ENCODE measurements at regions not wholly inside any gene's neighbourhood (a gene's known extent, or its start where the extent isn't known, plus 50 kb on each side); places are given as distances from the start of the nearest gene placed in this dataset.

- Histone ChIP-seq H3K27ac (no peak overlapping the region), H3K27me3 (no peaks in the 10 kb centered on the region), H3K36me3 (no peaks in the 10 kb centered on the region), H3K4me1 (no peaks in the 10 kb centered on the region), H3K4me3 (no peak overlapping the region), H3K9me3 (no peaks in the 10 kb centered on the region)
- no peak for TF ChIP-seq CTCF (IDR thresholded peaks at IDR 0.05)
- no peak for TF ChIP-seq POLR2A (IDR thresholded peaks at IDR 0.05)
- TF ChIP-seq POLR2AphosphoS5 (IDR thresholded peaks at IDR 0.05): no peak
- no peak for TF ChIP-seq EP300 (IDR thresholded peaks at IDR 0.05)
- 67 to 84% methylated on average over 1 to 3 of the region's 3 CpGs for WGBS, 2 donors (ENCODE audit: low coverage in 1 of 2)
- no peak for ATAC-seq
Measured at GRCh38 chr7:42378149-42378548, 141.1 kb upstream of the GLI3 start.

GRCh38 chr7:42373285-42373684 lies 136.3 kb upstream of the GLI3 start:
- 57% methylated on average over 1 of the region's 1 CpG; no CpG with 5 or more reads in 1 of the 2 donors for WGBS, 2 donors (ENCODE audit: low coverage in 1 of 2)
- no peak for TF ChIP-seq POLR2AphosphoS5 (IDR thresholded peaks at IDR 0.05)
- TF ChIP-seq POLR2A (IDR thresholded peaks at IDR 0.05): no peak
- TF ChIP-seq EP300 (IDR thresholded peaks at IDR 0.05): no peak
- no peak for TF ChIP-seq CTCF (IDR thresholded peaks at IDR 0.05)

DNA sequence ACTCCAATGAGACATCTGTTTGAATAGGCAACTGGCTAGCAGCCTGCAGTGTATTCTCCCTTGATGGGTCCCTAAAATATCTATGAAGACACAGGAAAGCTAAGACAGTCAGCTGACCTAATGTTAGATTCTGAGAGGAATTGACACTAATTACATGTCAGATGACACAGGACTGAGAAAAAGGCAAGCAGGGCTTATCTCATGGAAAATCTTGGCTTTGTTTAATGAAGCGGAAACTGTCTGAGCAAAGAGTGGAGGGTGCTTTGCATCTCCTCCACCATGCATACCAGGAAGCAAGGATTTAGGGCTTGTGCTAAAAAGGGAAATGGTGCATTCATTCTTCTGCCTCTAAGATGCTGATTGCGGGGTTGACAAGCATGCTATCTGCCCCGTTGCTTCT lies 135.5 kb upstream of the GLI3 start:
- TF ChIP-seq POLR2AphosphoS5 (IDR thresholded peaks at IDR 0.05) (no peak), CTCF (IDR thresholded peaks at IDR 0.05) (no peak), POLR2A (IDR thresholded peaks at IDR 0.05) (no peak), EP300 (IDR thresholded peaks at IDR 0.05) (no peak)
- H3K4me3 ChIP-seq: no peak overlapping the region
- WGBS, 2 donors (ENCODE audit: low coverage in 1 of 2): 74 to 84% methylated on average over 3 of the region's 3 CpGs

More at GRCh38 chr7:42373285-42373684, 136.3 kb upstream of the GLI3 start:
- no peak for ATAC-seq
- Histone ChIP-seq H3K36me3 (no peaks in the 10 kb centered on the region), H3K27me3 (no peaks in the 10 kb centered on the region), H3K4me1 (no peaks in the 10 kb centered on the region), H3K27ac (no peak overlapping the region), H3K4me3 (no peak overlapping the region), H3K9me3 (peaks cover 0 to under 1% (median 0%) of the 10 kb centered on the region in 3 donors)

GRCh38 chr7:42359946-42360345 lies 122.9 kb upstream of the GLI3 start:
- Histone ChIP-seq H3K4me1 (no peaks in the 10 kb centered on the region), H3K36me3 (no peaks in the 10 kb centered on the region), H3K27me3 (no peaks in the 10 kb centered on the region), H3K9me3 (peaks cover 0 to 10% (median 0%) of the 10 kb centered on the region in 3 donors), H3K27ac (no peak overlapping the region), H3K4me3 (no peak overlapping the region)
- ATAC-seq: no peak
- TF ChIP-seq EP300 (IDR thresholded peaks at IDR 0.05): no peak
- TF ChIP-seq CTCF (IDR thresholded peaks at IDR 0.05): no peak
- no peak for TF ChIP-seq POLR2AphosphoS5 (IDR thresholded peaks at IDR 0.05)
- TF ChIP-seq POLR2A (IDR thresholded peaks at IDR 0.05): no peak
- 89% methylated on average over 1 of the region's 1 CpG; no CpG with 5 or more reads in 1 of the 2 donors for WGBS, 2 donors (ENCODE audit: low coverage in 1 of 2)

More for the DNA sequence above, 135.5 kb upstream of the GLI3 start:
- H3K4me1 ChIP-seq: no peaks in the 10 kb centered on the region
- H3K27me3 ChIP-seq: no peaks in the 10 kb centered on the region
- peaks cover 0 to 8% (median 0%) of the 10 kb centered on the region in 3 donors for H3K9me3 ChIP-seq
- H3K27ac ChIP-seq: no peak overlapping the region
- H3K36me3 ChIP-seq: no peaks in the 10 kb centered on the region
- no peak for ATAC-seq

DNA sequence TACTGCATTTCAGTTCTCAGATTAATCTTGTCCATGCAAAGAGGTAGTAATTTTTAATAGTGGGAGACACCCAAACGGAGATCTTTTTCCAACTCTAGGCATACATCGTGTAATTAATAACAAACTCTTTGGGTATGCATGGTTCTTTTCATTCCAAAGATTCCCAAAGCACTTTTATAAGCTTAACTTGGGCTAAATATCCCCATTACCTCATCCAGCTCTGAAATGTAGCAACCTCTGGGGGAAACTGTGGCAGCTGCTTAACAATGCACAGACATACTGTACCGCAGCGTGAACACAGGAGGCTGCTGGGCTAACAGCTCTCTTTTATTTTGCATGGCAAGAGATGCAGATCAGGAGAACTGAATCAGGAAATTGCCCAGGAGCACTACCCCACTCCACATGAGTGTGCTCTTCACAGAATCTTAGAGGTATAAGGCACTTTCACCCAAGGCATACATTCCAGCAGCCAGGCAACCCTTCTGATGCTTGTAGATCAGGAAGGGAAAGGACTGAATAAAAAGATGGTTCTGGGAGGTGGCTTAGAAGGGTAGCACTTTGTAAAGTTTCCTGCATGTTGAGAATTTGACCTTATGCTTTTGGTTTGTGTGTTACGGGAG lies 114.4 kb upstream of the GLI3 start:
- no peak for ATAC-seq
- 49 to 51% methylated on average over 4 to 5 of the region's 5 CpGs for WGBS, 2 donors (ENCODE audit: low coverage in 1 of 2)
- no peak overlapping the region for H3K27ac ChIP-seq

More for the DNA sequence above, 114.4 kb upstream of the GLI3 start:
- Histone ChIP-seq H3K4me3 (no peak overlapping the region), H3K4me1 (peaks cover 0 to 18% (median 0%) of the 10 kb centered on the region in 3 donors), H3K27me3 (no peaks in the 10 kb centered on the region), H3K9me3 (no peaks in the 10 kb centered on the region), H3K36me3 (no peaks in the 10 kb centered on the region)
- TF ChIP-seq POLR2AphosphoS5 (IDR thresholded peaks at IDR 0.05): no peak
- no peak for TF ChIP-seq EP300 (IDR thresholded peaks at IDR 0.05)
- TF ChIP-seq POLR2A (IDR thresholded peaks at IDR 0.05): no peak
- TF ChIP-seq CTCF (IDR thresholded peaks at IDR 0.05): no peak

Data from gastroesophageal sphincter (tissue), 4 donors.